ENCODE measurements at regions not wholly inside any gene's neighbourhood (a gene's known extent, or its start where the extent isn't known, plus 50 kb on each side); places are given as distances from the start of the nearest gene placed in this dataset.

DNA sequence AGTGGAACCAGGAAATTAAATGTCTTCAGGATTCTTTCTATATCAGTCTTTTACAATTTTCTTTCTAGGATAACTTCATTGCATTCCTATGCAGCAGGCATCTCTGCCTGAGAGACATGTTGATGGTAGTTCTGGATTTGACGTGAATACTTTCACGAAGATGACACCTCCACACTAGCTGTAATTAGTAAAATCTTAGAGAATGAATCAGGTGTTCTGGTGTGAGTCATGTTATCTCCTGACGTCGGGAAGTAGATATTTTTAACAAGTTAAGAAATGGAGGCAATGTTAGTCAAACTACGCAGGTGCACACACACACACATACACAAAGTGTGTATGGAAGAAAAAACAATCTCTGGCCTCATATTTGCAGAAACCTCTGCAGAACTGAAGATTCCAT lies 1661.3 kb upstream of the MIR17HG start:
- Histone ChIP-seq H3K4me3 (ENCODE audit: low read depth in 1 of 2, low read length in 2 of 2) (no peak overlapping the region), H3K36me3 (ENCODE audit: control insufficient read depth in 2 of 2, insufficient read depth in 2 of 2, low read length in 1 of 2) (no peaks in the 10 kb centered on the region), H3K27ac (ENCODE audit: low read depth in 2 of 2, low read length in 1 of 2) (no peak overlapping the region), H3K9me3 (ENCODE audit: control insufficient read depth in 2 of 2, insufficient read depth in 1 of 2, low read depth in 1 of 2, low read length in 1 of 2) (no peaks in the 10 kb centered on the region), H3K4me1 (ENCODE audit: control insufficient read depth in 2 of 2, insufficient read depth in 2 of 2, low read length in 1 of 2) (no peaks in the 10 kb centered on the region), H3K27me3 (ENCODE audit: control insufficient read depth in 1 of 2, insufficient read depth in 2 of 2, low read length in 2 of 2) (no peaks in the 10 kb centered on the region)
- 85 to 89% methylated on average over 5 of the region's 5 CpGs for WGBS, 2 donors

DNA sequence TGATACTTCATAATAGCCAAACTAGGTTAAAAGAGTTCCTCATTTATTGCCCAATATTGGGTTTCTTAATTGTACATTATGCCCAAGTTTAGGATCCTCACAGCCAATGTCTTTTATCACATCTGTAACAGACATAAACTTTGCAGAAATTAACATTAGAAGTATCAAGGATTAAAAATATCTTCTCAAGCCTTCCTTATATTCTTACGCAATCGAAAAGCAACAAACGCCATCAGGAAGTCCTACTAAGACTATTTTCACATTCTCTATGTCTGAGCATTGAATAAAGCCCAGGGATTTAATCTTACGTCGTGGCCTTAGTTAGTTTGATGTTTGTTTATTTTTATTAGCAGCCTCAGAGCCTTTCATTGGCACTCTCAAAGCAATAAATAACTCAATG lies 1660.4 kb upstream of the MIR17HG start:
- WGBS, 2 donors = 54% methylated on average over 5 of the region's 5 CpGs
- H3K27me3 ChIP-seq (ENCODE audit: control insufficient read depth in 1 of 2, insufficient read depth in 2 of 2, low read length in 2 of 2) = no peaks in the 10 kb centered on the region
- H3K4me1 ChIP-seq (ENCODE audit: control insufficient read depth in 2 of 2, insufficient read depth in 2 of 2, low read length in 1 of 2) = no peaks in the 10 kb centered on the region
- H3K9me3 ChIP-seq (ENCODE audit: control insufficient read depth in 2 of 2, insufficient read depth in 1 of 2, low read depth in 1 of 2, low read length in 1 of 2) = no peaks in the 10 kb centered on the region
- no peak overlapping the region for H3K4me3 ChIP-seq (ENCODE audit: low read depth in 1 of 2, low read length in 2 of 2)
- H3K27ac ChIP-seq (ENCODE audit: low read depth in 2 of 2, low read length in 1 of 2) = no peak overlapping the region
- no peaks in the 10 kb centered on the region for H3K36me3 ChIP-seq (ENCODE audit: control insufficient read depth in 2 of 2, insufficient read depth in 2 of 2, low read length in 1 of 2)

DNA sequence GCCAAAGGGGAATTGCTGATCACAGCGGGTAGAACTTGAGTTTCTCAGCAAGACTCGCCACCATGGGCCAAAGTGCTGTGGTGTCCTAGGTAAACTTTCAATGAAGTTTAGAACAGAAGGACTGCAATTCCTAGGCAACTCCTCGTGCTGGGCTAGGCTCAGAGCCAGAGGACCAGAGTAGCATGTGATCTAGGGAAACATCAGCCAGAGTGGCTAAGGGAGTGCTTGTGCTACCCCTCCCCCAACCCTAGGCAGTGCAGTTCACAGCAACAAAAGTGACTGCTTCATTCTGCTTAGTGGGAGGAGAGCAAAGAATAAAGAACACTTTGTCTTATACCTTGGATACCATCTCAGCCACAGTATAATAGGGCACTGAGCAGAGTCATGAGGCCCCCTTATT lies 1658.6 kb upstream of the MIR17HG start:
- WGBS, 2 donors = 75% methylated on average over 3 of the region's 3 CpGs
- H3K36me3 ChIP-seq (ENCODE audit: control insufficient read depth in 2 of 2, insufficient read depth in 2 of 2, low read length in 1 of 2) = no peaks in the 10 kb centered on the region
- H3K4me1 ChIP-seq (ENCODE audit: control insufficient read depth in 2 of 2, insufficient read depth in 2 of 2, low read length in 1 of 2) = no peaks in the 10 kb centered on the region
- H3K27me3 ChIP-seq (ENCODE audit: control insufficient read depth in 1 of 2, insufficient read depth in 2 of 2, low read length in 2 of 2) = no peaks in the 10 kb centered on the region
- no peak overlapping the region for H3K27ac ChIP-seq (ENCODE audit: low read depth in 2 of 2, low read length in 1 of 2)
- no peak overlapping the region for H3K4me3 ChIP-seq (ENCODE audit: low read depth in 1 of 2, low read length in 2 of 2)
- no peaks in the 10 kb centered on the region for H3K9me3 ChIP-seq (ENCODE audit: control insufficient read depth in 2 of 2, insufficient read depth in 1 of 2, low read depth in 1 of 2, low read length in 1 of 2)

DNA sequence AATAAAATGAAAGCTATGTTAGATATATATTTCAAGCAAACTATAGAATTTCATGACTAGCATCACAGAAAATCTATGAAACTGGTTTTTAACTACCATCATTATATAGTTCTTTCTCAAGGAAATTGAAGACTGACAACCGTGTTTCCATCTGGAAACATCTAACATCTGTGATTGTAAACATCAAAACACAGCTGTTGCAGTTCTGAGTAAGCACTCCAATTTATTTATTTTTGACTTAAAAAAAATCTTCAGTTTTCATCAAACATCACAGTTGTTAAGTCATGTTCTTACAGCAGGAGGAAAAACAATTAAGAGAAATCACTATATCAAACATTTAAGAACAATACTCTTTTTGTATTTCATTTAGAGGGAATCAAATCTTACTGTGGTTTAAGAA lies 1653.0 kb upstream of the MIR17HG start:
- H3K4me1 ChIP-seq (ENCODE audit: control insufficient read depth in 2 of 2, insufficient read depth in 2 of 2, low read length in 1 of 2) = no peaks in the 10 kb centered on the region
- H3K27ac ChIP-seq (ENCODE audit: low read depth in 2 of 2, low read length in 1 of 2) = no peak overlapping the region
- H3K9me3 ChIP-seq (ENCODE audit: control insufficient read depth in 2 of 2, insufficient read depth in 1 of 2, low read depth in 1 of 2, low read length in 1 of 2) = no peaks in the 10 kb centered on the region
- no peaks in the 10 kb centered on the region for H3K27me3 ChIP-seq (ENCODE audit: control insufficient read depth in 1 of 2, insufficient read depth in 2 of 2, low read length in 2 of 2)
- no peaks in the 10 kb centered on the region for H3K36me3 ChIP-seq (ENCODE audit: control insufficient read depth in 2 of 2, insufficient read depth in 2 of 2, low read length in 1 of 2)
- WGBS, 2 donors = 54 to 62% methylated on average over 1 of the region's 1 CpG
- H3K4me3 ChIP-seq (ENCODE audit: low read depth in 1 of 2, low read length in 2 of 2) = no peak overlapping the region

- H3K4me3 ChIP-seq (ENCODE audit: low read depth in 1 of 2, low read length in 2 of 2) = no peak overlapping the region
- H3K9me3 ChIP-seq (ENCODE audit: control insufficient read depth in 2 of 2, insufficient read depth in 1 of 2, low read depth in 1 of 2, low read length in 1 of 2) = no peaks in the 10 kb centered on the region
- 14 to 23% methylated on average over 4 of the region's 4 CpGs for WGBS, 2 donors
- H3K36me3 ChIP-seq (ENCODE audit: control insufficient read depth in 2 of 2, insufficient read depth in 2 of 2, low read length in 1 of 2) = no peaks in the 10 kb centered on the region
- H3K4me1 ChIP-seq (ENCODE audit: control insufficient read depth in 2 of 2, insufficient read depth in 2 of 2, low read length in 1 of 2) = no peaks in the 10 kb centered on the region
- H3K27me3 ChIP-seq (ENCODE audit: control insufficient read depth in 1 of 2, insufficient read depth in 2 of 2, low read length in 2 of 2) = no peaks in the 10 kb centered on the region
- no peak overlapping the region for H3K27ac ChIP-seq (ENCODE audit: low read depth in 2 of 2, low read length in 1 of 2)
These were observed 1651.9 kb upstream of the MIR17HG start for GRCh38 chr13:89695343-89696257.

DNA sequence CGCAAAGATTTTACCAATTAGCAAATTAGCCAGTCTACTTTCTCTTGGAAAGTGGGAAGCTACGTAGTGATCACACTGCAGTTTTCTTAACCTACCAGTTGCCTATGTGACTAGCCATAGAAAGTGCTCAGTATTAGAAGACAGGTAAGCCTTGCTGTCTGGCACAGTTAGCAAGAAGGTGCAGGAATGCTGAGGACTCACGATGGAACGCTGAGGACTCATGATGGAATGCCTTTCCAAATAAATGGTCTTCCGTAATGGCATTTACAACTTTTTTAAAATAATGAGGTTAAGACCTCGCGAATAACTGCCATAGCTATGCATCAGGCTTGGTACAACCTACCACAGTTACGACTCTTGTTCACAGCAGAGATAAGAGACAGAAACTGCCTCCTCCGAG lies 1645.6 kb upstream of the MIR17HG start:
- H3K27me3 ChIP-seq (ENCODE audit: control insufficient read depth in 1 of 2, insufficient read depth in 2 of 2, low read length in 2 of 2) = no peaks in the 10 kb centered on the region
- H3K9me3 ChIP-seq (ENCODE audit: control insufficient read depth in 2 of 2, insufficient read depth in 1 of 2, low read depth in 1 of 2, low read length in 1 of 2) = no peaks in the 10 kb centered on the region
- WGBS, 2 donors = 84 to 89% methylated on average over 9 of the region's 9 CpGs
- no peaks in the 10 kb centered on the region for H3K4me1 ChIP-seq (ENCODE audit: control insufficient read depth in 2 of 2, insufficient read depth in 2 of 2, low read length in 1 of 2)
- H3K4me3 ChIP-seq (ENCODE audit: low read depth in 1 of 2, low read length in 2 of 2) = no peak overlapping the region
- no peaks in the 10 kb centered on the region for H3K36me3 ChIP-seq (ENCODE audit: control insufficient read depth in 2 of 2, insufficient read depth in 2 of 2, low read length in 1 of 2)
- no peak overlapping the region for H3K27ac ChIP-seq (ENCODE audit: low read depth in 2 of 2, low read length in 1 of 2)

- H3K27ac ChIP-seq (ENCODE audit: low read depth in 2 of 2, low read length in 1 of 2) = no peak overlapping the region
- H3K4me1 ChIP-seq (ENCODE audit: control insufficient read depth in 2 of 2, insufficient read depth in 2 of 2, low read length in 1 of 2) = no peaks in the 10 kb centered on the region
- H3K4me3 ChIP-seq (ENCODE audit: low read depth in 1 of 2, low read length in 2 of 2) = no peak overlapping the region
- H3K9me3 ChIP-seq (ENCODE audit: control insufficient read depth in 2 of 2, insufficient read depth in 1 of 2, low read depth in 1 of 2, low read length in 1 of 2) = no peaks in the 10 kb centered on the region
- H3K27me3 ChIP-seq (ENCODE audit: control insufficient read depth in 1 of 2, insufficient read depth in 2 of 2, low read length in 2 of 2) = no peaks in the 10 kb centered on the region
- H3K36me3 ChIP-seq (ENCODE audit: control insufficient read depth in 2 of 2, insufficient read depth in 2 of 2, low read length in 1 of 2) = no peaks in the 10 kb centered on the region
These were observed 1643.4 kb upstream of the MIR17HG start for GRCh38 chr13:89704040-89704439.

DNA sequence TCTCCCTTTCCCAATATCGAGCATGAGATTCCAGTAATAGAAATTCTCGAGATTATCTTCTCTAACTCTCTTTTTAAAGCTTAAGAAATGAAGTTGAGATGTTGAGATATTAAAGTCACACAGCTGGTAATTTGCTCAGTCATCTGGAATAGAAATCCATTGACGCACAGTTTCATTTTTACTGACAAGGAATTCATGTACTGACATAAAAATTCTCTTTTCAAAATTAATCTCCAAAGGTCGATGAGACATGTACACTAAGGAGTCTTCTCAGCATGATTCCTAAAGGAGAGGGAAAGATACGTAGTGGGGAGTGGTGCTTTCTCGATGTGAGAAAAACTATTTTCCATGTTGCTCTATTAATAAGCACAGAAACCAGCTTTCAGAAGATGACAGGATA lies 1639.5 kb upstream of the MIR17HG start:
- 86 to 91% methylated on average over 6 of the region's 6 CpGs for WGBS, 2 donors
- H3K27ac ChIP-seq (ENCODE audit: low read depth in 2 of 2, low read length in 1 of 2) = no peak overlapping the region
- no peaks in the 10 kb centered on the region for H3K27me3 ChIP-seq (ENCODE audit: control insufficient read depth in 1 of 2, insufficient read depth in 2 of 2, low read length in 2 of 2)
- H3K36me3 ChIP-seq (ENCODE audit: control insufficient read depth in 2 of 2, insufficient read depth in 2 of 2, low read length in 1 of 2) = no peaks in the 10 kb centered on the region
- H3K4me3 ChIP-seq (ENCODE audit: low read depth in 1 of 2, low read length in 2 of 2) = no peak overlapping the region
- no peaks in the 10 kb centered on the region for H3K9me3 ChIP-seq (ENCODE audit: control insufficient read depth in 2 of 2, insufficient read depth in 1 of 2, low read depth in 1 of 2, low read length in 1 of 2)
- no peaks in the 10 kb centered on the region for H3K4me1 ChIP-seq (ENCODE audit: control insufficient read depth in 2 of 2, insufficient read depth in 2 of 2, low read length in 1 of 2)

DNA sequence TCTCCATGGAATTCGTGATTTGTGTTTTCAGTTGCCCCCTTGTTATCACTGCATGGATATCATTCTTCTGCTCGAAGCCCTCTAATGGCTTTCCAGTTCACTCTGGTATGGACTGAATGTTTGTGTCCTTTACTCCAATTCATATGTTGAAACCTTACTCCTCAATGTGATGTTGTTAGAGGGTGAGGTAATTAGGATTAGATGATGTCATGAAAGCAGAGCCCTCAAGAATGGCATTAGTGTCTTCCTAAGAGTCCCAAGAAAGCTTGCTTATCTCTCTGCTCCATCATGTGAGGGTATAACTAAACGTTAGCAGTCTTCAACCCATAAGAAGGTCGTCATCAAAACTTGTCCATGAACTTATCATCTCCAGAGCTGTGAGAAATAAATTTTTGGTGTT lies 1626.3 kb upstream of the MIR17HG start:
- no peak overlapping the region for H3K27ac ChIP-seq (ENCODE audit: low read depth in 2 of 2, low read length in 1 of 2)
- H3K27me3 ChIP-seq (ENCODE audit: control insufficient read depth in 1 of 2, insufficient read depth in 2 of 2, low read length in 2 of 2) = no peaks in the 10 kb centered on the region
- no peak overlapping the region for H3K4me3 ChIP-seq (ENCODE audit: low read depth in 1 of 2, low read length in 2 of 2)
- no peaks in the 10 kb centered on the region for H3K4me1 ChIP-seq (ENCODE audit: control insufficient read depth in 2 of 2, insufficient read depth in 2 of 2, low read length in 1 of 2)
- no peaks in the 10 kb centered on the region for H3K36me3 ChIP-seq (ENCODE audit: control insufficient read depth in 2 of 2, insufficient read depth in 2 of 2, low read length in 1 of 2)
- no peaks in the 10 kb centered on the region for H3K9me3 ChIP-seq (ENCODE audit: control insufficient read depth in 2 of 2, insufficient read depth in 1 of 2, low read depth in 1 of 2, low read length in 1 of 2)
- 66 to 74% methylated on average over 4 of the region's 4 CpGs for WGBS, 2 donors

All from esophagus (tissue), 2 donors.